HG03139 (cell line): ENCODE measurements at regions not wholly inside any gene's neighbourhood (a gene's known extent, or its start where the extent isn't known, plus 50 kb on each side); places are given as distances from the start of the nearest gene placed in this dataset.

ENCODE experiments used
- ATAC-seq: cut with Tn5 transposase; IDR thresholded peaks from one replicate; pipeline ENCODE4 v1.9.1; 2021; ENCODE audit not compliant: unreplicated experiment

DNA sequence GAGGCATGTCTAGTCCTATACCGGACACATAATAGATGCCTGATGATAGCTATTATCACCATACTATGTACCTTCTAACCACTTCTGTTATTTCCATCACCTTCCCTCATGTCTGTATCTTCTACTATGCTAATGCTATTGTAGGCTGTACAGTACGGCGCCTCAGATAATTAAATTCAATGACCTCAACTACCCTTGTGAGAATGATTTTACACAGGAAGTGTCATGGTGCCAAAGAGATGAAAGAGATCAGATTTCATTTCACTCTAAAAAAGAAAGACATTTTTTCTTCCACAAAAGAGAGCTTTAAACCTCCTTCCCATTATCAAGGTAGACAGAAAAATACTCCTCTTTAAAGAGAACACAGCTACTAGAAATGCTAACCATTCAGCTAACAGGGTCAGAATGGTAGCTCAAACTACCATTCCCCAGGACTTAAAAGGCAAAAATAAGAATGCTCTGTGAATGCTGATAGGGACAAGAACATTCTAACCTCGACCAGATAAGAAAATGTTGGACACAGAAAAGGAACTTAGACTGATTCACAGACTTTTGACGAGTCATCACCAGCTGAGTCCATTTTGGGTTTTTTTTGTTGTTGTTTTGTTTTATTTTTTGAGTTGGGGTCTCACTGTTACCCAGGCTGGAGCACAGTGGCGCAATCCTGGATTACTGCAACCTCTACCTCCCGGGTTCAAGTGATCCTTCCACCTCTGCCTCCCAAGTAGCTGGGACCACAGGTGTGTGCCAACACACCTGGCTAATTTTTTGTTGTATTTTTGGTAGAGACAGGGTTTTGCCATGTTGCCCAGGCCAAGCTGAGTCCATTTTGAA, 99.2 kb upstream of the RAPGEF2 start:
- ATAC-seq, result no peak

DNA sequence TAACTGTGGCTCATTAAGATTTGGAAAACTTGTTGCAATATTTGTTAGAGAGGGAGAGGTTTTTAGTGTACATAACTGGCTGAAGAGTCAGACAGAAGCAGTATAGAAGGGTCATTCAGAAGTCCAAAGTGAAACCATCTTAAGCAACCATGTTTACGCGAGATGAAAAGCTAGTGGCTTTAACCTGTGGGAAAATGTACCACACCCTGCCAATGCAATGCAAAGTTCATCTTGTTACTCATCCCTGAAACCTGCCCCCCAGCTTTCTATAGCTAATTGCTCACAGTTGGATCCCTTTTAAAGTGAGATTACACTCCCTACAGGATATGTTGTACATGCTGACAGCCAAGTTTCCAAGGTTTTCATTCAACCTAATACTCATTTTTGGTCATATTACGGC, 96.7 kb upstream of the RAPGEF2 start:
- no peak for ATAC-seq

DNA sequence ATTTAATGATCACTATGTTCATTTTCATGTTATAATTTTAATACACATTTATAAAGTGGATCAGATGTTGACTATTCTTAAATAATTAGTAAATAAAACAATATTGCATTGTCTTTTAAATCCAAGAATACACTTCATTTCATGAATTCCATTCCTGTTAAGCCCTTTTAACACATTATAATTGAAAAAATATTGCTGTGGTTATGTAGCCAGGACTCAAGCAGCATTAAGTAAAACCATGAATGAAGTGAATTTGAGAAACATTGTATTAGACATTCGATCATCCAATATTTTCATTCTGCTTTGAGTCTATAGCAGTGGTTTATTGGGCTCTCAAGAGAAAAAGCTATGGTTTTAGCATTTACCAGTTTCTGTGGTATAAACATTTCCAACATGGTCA, 94.2 kb upstream of the RAPGEF2 start:
- ATAC-seq, result no peak

DNA sequence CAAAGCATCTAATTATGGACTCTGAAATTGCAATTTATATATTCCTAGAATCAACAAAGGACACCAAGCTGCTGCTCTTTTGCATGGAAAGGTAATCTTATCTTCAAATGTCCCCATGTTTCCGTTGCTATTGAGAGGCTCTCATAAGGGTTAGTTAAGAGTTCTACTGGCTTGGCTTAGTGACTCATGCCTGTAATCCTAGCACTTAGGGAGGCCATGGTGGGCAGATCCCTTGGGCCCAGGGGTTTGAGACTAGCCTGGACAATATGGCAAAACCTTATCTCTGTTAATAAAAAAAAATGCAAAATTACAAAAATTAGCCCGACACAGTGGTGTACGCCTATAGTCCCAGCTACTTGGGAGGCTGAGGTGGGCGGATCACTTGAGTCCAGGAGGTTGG, 93.4 kb upstream of the RAPGEF2 start:
- no peak for ATAC-seq

DNA sequence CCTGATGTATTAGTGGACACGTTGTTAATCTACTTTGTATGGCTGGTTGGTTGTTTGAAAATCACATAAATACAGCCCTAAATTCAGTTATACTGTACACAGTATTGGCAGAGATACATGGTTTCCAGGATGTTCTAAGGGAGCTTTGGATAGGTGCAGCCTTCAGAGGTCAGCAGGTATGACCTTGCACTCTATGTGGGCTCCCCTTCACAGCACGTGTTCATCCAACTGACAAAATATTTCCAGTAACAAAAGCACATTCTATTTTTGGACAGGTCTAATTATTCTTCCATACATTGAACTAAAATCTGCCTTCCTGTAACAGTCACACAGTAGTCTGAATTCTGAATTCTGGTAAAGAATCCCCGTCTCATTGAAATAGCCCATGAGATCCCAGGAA, 92.8 kb upstream of the RAPGEF2 start:
- no peak for ATAC-seq

DNA sequence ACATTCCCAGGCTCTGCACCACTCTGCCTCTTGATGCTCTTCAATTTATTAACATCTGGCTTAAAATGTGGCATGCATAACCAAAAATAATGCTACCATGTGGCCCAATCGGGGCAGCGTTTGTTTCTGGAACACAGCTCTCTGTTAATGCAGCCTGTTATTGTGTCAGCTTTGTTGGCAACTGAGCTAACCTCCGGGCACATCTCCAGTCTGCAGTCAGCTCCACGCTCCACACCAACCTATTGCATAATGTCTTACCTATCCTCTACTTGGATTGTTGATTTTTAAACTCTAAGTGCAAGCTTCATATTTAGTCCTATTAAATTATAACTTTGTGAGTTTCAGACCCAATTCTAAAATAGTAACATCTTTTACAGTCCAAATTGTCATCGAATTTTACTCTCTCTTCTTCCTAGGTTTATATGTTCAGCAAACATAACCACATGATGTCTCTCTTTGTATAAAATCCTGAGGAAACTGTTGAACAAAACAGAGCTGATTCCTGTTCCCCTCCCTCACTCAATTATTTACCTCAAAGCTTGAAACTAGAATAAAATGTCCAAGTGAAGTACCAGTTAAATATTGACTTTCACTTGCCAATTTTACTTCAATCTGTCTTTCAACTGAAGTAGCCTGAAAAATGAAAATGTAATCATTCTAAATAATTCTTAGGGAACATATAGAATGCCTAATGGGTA, 92.2 kb upstream of the RAPGEF2 start:
- no peak for ATAC-seq

DNA sequence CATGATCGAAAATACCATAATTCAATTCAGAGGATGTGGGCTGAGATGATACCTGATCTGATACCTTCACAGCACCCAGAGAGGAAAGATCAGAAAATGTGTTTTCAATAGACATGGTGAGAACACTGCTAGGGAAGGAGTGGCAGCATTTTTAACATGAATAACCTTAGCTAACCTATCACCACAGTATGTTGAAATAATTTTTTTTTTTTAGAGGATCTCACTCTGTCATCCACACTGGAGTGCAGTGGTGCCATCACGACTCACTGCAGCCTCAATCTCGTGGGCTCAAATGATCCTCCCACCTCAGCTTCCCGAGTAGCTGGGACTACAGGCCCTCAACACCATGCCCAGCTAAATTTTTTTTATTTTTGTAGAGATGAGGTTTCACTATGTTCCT, 90.5 kb upstream of the RAPGEF2 start:
- no peak for ATAC-seq

DNA sequence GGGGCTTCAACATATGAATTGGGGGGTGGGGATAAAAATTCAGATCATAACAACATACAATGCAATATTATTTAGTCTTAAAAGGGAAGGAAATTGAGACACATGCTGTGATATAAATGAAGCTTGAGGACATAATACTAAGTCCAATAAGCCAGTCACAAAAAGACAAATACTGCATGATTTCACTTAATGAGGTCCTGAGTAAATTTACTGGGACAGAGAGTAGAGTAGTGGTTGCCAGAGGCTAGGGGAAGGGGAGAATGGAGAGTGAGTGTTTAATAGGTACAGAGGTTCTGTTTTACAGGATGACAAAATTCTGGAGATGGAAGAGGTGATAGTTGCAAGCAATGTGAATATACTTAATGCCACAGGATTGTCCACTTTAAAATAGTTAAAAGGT, 89.2 kb upstream of the RAPGEF2 start:
- no peak for ATAC-seq

DNA sequence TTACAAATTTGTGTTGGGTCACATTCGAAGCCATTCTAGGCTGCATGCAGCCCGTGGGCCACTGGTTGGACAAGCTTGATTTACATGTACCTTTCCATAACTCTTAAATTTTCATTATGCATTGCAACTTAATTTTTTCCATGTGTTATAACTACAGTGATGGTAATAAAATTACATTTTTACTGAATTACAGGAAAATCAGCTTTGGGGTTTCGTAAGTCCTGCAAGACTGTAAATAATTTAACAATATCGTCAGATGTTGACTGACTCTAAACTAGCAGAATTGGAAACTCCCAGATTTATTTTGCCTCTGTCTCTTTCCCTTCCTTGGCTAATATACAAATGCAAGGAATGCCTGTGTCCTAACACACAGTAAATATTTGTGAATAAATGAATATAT, 88.0 kb upstream of the RAPGEF2 start:
- no peak for ATAC-seq

DNA sequence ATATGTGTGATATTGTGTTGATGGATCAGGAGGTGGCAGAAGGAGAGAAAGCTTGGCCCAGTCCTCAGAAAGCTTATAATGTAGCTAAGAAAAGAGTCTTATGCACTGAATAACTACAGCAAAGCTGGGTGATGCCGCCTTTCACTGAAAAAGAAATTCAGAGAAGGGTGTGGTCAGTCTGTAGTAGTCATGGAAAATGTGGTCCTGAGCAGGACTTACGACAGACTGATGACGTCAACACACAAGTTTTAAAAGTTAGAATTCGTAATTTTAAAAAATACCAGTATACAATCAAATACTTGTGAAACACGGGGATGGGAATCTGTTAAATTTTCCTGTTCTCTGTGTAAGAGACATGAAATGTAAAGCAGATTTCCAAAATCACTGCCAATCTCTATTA, 87.0 kb upstream of the RAPGEF2 start:
- no peak for ATAC-seq

DNA sequence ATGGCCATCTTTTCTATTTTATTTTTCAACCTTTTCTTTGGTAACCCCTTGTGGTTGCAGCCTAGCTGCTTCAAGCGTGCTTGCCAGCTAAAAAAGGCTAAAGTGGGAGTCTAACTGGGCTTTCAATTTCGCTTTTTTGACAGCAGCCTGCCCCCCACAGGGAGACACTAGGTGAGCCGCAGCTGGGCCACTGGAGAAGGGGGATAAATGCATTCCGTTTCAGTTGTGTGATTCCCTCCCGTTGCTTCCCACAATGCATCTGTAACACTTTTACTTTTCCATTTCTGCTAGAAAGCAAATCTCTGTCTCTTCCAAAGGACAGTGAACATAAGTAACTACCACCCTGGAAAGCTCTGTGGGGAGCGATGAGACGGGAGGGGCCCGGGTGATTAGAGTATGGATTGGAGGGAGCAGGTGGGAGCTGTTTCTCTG, 86.3 kb upstream of the RAPGEF2 start:
- ATAC-seq, result peak; percentile 33

DNA sequence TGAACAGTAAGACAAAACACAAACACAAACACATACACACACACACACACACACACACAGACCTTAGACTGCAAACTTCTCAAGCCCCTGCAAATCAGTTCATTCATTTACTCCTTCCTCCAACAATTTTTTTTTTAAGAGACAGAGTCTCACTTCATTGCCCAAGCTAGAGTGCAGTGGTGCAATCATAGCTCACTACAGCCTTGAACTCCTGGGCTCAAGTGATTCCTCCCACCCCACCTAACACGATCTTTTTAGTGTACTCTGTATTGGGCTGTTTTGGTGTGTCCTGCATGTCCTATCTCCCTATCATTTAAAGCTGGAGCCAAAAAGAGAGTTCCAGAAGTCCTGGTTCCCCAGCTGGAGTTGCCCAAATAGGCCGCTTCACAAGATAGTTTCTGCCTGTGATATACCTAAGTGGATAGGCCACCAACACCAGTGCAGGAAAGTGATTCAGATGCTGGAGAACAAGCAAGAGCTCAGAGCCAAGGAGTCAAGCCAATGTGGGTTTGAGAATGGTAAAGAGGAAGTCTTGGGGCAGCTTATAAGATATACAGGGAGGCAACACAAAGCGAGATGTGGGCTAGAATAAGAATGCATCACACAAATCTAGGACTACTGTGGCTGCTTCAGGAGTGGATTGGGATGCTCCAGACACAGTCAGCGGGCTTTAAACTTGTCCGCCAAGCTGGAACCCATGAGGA, 85.4 kb upstream of the RAPGEF2 start:
- peak; percentile 32 for ATAC-seq

DNA sequence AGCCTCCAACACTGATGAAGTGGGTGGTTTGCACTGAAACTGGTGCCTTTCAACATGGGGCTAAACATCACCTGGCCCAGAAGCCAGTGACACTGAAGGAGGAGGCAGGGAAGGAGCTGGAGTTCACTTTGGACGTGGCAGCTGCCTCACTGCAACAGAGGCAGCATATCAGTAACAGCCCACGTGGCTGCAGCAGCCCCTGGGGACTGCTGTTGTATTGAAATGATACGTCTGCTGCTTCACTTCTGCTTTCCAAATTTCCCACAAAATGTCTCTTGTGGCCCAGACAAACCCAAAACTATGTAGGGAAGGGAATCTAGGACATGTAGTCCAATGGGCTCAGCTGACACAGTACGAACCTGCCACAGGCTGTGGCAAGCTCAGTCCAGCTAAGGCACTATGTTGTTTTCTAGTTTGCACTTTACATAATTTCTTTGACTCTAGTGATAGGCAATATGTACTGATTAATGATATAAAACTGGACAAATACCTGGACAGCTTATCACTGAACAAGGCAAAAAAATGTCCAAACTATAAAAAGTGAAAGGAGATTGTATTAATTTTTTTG, 84.7 kb upstream of the RAPGEF2 start:
- peak; percentile 91 for ATAC-seq

DNA sequence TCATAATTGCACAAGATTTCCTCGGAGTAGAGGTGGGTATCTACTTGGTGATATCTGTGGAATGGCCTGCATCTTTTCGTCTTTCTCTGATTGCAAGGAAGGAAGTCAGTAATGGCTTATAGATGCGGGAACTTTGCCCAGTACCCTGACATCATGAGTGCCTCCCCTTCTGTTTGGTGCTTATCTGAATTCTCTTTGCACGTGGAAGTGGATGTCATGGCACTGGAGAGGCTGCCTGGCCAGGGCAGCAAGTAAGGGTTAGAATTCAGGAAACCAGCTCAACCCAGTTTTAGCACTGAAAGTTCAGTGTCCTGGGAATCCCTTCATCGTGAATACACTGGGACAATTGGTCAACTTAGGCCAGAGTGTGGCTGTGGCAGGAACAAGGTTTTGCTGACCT, 83.5 kb upstream of the RAPGEF2 start:
- no peak for ATAC-seq

DNA sequence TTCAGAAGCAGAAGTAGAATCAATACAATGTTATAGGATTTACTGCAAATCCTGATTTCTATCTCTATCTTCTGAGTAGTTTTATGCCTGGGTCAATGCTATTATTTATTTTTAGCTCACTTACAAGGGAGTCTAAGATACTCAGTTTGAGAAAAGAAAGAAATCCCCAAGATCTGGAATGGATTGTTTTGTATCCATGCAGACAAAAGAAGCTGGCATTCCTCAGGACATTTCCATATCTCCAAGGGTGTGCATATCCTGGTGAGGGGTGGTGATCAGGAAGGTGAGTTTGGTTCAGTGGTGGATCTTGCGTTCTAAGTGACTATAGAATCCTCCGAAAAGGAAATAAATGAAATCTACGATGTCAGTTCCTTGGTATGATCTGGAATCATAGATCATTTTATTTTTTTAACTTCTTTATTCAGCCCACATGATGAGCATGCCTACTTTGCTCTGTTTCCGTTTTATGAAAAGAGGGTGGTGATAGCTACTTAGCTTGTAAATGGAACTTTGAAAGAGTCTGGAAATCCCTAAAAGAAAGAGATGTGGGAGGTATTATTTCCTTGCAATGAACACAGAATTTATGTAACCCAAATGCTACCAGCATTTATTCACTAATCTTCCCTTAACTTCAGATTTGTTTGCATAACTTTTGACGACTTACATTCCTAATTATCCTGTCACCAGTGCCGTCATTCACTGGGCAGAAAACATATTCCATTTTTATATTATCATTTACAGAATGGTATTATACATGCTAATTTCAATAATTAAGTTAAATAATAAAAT, 81.1 kb upstream of the RAPGEF2 start:
- ATAC-seq, result no peak

DNA sequence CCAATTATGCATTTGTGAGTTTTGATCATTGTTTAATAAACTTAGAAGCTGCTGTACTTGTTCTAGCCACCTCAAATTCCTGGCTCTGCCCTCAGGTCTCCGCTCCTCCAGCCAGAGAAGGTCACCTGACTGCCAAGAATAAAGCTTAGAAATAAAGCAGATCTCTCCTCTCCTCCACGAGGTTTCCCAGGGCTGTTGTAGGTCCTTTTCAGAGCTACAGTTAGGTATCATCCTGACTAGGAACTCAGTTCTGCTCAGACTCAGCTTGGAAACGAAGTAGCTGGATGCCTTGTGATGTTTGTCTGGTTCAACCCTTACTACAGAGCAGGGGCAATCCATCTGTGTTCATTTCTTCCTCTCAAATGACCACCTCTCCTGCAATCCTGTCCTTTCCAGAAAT, 79.1 kb upstream of the RAPGEF2 start:
- ATAC-seq, result no peak

DNA sequence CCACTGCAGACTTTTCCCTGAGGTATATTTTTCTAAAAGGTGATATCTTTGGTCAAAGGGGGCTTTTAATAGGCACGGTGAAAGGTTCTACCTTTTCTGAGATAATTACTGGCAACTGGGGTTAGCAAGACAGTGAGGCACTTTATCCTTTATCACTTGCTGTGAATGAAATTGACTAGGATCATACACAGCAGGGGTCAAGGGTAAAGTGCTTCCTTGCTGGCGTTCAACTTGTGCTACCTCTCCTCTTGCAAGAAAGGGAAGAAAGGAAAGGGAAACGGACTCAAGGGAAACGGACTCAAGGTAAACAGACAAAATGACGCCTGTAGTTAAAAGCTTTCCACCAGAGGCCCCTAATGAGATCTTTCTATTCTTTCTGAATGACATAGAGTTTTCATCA, 78.6 kb upstream of the RAPGEF2 start:
- no peak for ATAC-seq

DNA sequence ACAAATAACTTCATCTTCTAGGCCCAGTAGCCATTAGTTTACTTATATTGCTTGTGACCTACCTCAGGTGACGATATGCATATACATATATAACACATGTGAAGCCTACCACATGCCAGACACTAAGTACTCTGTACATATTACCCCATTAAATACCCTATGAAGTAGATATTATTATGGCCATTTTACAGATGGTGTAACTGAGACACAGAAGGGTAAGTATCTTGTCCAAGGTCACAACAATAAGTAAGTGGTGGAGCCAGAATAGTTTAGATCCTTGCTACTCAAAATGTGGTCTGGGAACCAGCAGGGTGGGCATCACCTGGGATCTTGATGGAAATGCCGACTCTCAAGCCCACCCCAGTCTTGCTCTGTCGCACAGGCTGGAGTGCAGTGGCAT, 78.1 kb upstream of the RAPGEF2 start:
- no peak for ATAC-seq

DNA sequence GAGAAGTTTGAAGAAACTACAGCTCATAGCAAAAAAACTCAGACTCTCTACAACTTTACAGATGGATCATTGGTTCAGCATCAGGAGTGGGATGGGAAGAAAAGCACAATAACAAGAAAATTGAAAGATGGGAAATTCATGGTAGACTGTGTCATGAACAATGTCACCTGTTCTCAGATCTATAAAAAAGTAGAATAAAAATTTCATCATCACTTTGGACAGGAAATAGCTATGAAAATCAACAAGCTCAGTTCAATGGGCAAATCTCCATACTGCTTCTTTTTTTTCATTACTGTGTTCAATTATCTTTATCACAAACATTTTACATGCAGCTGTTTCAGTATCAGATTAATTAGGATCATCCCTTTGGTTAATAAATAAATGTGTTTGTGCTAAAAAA, 76.5 kb upstream of the RAPGEF2 start:
- no peak for ATAC-seq

DNA sequence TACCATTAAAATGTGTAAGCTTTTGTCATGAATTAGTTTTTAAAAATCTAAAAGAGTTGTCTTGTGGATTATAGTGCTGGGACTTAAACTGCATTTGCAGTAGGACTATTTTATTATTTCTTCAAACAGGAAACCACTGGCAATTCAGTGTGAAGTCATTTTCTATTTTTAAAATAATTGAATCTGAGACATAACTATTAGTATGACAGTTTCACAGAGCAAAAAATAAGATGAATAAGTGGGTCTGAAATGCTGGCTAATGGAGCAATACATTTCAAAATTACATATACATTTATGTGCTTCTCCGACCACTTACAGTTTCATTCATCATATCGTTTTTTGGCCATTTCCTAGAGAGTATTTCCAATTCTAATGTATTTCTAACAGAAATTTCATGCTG, 75.3 kb upstream of the RAPGEF2 start:
- ATAC-seq, result no peak

DNA sequence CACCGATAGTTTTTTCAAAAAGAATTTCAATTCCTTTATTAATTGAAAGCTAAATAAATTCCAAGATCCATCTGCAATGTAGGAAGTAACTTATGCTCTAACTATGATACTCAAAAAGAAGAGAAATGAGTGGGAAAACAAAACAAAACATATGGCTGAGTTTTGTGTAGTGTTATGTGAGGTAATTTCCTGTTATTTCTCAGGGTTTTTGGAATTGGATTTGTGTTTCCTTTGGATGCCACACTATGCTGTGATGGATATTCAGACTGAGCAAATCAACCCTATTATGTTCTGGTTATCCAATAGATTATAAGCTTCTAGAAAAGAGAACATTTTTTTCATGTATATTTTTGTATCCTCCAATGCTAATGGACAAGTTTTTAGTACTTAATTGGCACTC, 73.4 kb upstream of the RAPGEF2 start:
- ATAC-seq, result no peak
